Nephron progenitor cell (in vitro differentiated cells): ENCODE measurements at regions not wholly inside any gene's neighbourhood (a gene's known extent, or its start where the extent isn't known, plus 50 kb on each side); places are given as distances from the start of the nearest gene placed in this dataset.

Source experiments
- DNase-seq: peaks from one replicate; pipeline ENCODE4 v3.0.0; 2021
- H3K27ac Mint-ChIP-seq: 2 replicates; pipeline ENCODE4 v1.8.0; 2021; ENCODE audit warnings: mild to moderate bottlenecking, moderate library complexity, mixed read lengths
- H3K27me3 Mint-ChIP-seq: 2 replicates; pipeline ENCODE4 v1.8.0; 2021; ENCODE audit warnings: mild to moderate bottlenecking, low read depth, mixed read lengths; ENCODE audit not compliant: poor library complexity
- H3K36me3 Mint-ChIP-seq: 2 replicates; pipeline ENCODE4 v1.8.0; 2021; ENCODE audit warnings: low read depth, mixed read lengths
- H3K4me1 Mint-ChIP-seq: 2 replicates; pipeline ENCODE4 v1.8.0; 2021; ENCODE audit warnings: mixed read lengths
- H3K4me3 Mint-ChIP-seq: 2 replicates; pipeline ENCODE4 v1.8.0; 2021; ENCODE audit warnings: mild to moderate bottlenecking, moderate library complexity, mixed read lengths
- H3K9me3 Mint-ChIP-seq: 2 replicates; pipeline ENCODE4 v1.8.0; 2021; ENCODE audit warnings: mild to moderate bottlenecking, moderate library complexity, mixed read lengths
- TF ChIP-seq, protein P1 (sequence below): fragments of 200-600 bp; sonication (generic); IDR thresholded peaks from 2 replicates; pipeline ENCODE4 v1.5.0; 2021; ENCODE audit warnings: antibody characterized with exemption

DNA sequence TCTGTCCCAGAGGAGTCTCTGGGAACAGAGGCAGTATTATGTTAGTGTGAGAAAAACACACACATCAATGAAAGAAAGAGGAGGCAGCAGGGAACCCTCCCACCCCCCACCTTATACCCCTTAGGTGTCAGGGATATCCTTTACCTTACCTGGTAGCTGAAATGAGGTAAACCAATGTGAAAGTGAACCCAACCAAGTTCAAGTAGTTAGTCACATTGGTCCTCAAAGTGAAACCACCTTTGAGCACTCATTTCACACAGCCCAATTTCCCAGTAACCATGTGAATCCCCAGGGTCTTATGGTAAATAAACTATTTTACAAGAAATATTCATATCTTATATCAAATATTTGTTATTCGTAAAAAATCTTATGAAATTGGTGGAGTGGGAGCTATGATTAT, 377.8 kb downstream of the LRATD1 start:
- no peaks in the 10 kb centered on the region for H3K4me1 Mint-ChIP-seq
- H3K4me3 Mint-ChIP-seq: no peak overlapping the region
- peaks cover 6% of the 10 kb centered on the region for H3K27me3 Mint-ChIP-seq
- H3K27ac Mint-ChIP-seq: no peak overlapping the region
- DNase-seq: no peak
- H3K9me3 Mint-ChIP-seq: peaks cover 43% of the 10 kb centered on the region
- peaks cover 11% of the 10 kb centered on the region for H3K36me3 Mint-ChIP-seq
- TF ChIP-seq, protein P1, sequence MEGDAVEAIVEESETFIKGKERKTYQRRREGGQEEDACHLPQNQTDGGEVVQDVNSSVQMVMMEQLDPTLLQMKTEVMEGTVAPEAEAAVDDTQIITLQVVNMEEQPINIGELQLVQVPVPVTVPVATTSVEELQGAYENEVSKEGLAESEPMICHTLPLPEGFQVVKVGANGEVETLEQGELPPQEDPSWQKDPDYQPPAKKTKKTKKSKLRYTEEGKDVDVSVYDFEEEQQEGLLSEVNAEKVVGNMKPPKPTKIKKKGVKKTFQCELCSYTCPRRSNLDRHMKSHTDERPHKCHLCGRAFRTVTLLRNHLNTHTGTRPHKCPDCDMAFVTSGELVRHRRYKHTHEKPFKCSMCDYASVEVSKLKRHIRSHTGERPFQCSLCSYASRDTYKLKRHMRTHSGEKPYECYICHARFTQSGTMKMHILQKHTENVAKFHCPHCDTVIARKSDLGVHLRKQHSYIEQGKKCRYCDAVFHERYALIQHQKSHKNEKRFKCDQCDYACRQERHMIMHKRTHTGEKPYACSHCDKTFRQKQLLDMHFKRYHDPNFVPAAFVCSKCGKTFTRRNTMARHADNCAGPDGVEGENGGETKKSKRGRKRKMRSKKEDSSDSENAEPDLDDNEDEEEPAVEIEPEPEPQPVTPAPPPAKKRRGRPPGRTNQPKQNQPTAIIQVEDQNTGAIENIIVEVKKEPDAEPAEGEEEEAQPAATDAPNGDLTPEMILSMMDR: no peak

DNA sequence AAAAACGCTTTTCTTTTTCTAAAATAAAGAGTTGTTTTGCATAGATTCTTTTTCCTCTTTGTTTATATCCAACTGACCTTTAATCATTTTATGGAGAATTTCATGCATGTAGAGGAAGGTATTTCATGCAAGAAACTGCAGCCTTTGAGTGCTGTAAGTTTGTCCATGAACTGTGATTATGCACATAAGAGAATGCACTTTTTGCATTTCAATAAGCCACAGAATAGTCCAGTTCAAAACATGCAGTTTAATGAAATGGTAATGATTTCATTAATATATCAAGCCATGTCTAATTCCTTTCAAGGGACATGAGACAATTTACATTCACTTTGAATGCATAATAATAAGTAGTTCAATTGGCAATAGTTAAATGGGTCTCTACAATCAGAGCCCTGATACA, 386.3 kb downstream of the LRATD1 start:
- H3K27me3 Mint-ChIP-seq: peaks cover 6% of the 10 kb centered on the region

DNA sequence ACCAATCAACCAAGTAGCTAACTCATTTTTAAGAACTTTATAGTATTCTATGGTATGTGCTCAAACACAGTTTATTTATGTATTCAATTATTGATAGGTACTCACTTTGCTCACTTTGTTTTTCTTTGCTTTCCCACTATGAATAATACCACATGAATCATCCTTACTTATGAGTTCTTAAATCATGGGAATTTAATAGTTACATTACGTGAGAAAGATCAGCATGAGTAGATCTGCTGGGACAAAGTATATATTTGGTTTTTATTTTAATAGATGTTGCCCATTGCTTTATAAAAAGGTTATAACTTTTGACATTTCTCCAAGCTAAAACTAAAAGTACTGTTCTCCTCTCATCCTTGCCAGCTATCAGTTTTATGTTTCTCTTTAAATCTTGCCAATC, 390.7 kb downstream of the LRATD1 start:
- no peak overlapping the region for H3K27ac Mint-ChIP-seq
- no peaks in the 10 kb centered on the region for H3K4me1 Mint-ChIP-seq
- H3K4me3 Mint-ChIP-seq: no peak overlapping the region
- peaks cover 9% of the 10 kb centered on the region for H3K9me3 Mint-ChIP-seq
- no peaks in the 10 kb centered on the region for H3K36me3 Mint-ChIP-seq
- H3K27me3 Mint-ChIP-seq: peaks cover 6% of the 10 kb centered on the region
- no peak for DNase-seq
- TF ChIP-seq, protein P1: no peak

More for the DNA sequence above, 386.3 kb downstream of the LRATD1 start:
- Mint-ChIP-seq H3K4me3 (no peak overlapping the region), H3K27ac (no peak overlapping the region), H3K4me1 (no peaks in the 10 kb centered on the region), H3K36me3 (no peaks in the 10 kb centered on the region), H3K9me3 (peaks cover 24% of the 10 kb centered on the region)
- no peak for DNase-seq
- TF ChIP-seq, protein P1: no peak

DNA sequence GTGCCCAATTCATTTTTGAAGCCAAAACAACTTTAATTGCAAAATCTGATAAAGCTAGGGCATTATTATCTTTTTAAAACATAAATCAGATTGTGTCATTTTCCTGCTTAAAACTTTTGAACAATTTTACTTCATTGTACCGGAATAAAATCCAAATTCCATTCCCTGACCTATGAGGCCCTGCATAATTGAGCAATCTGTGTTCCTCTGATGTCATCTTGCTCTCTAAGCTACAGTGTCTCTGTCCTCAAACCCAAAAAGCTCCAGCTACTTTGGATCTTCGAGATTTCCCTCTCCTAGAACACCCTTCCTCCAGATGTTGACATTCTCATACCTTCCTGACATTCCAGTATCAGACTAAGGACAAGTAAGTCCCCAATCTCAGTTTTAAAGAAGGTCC, 395.9 kb downstream of the LRATD1 start:
- TF ChIP-seq, protein P1: no peak
- DNase-seq: no peak
- peaks cover 10% of the 10 kb centered on the region for H3K4me1 Mint-ChIP-seq
- H3K27ac Mint-ChIP-seq: no peak overlapping the region
- H3K36me3 Mint-ChIP-seq: no peaks in the 10 kb centered on the region
- H3K9me3 Mint-ChIP-seq: peaks cover 9% of the 10 kb centered on the region
- H3K27me3 Mint-ChIP-seq: peaks cover 1% of the 10 kb centered on the region
- H3K4me3 Mint-ChIP-seq: no peak overlapping the region

DNA sequence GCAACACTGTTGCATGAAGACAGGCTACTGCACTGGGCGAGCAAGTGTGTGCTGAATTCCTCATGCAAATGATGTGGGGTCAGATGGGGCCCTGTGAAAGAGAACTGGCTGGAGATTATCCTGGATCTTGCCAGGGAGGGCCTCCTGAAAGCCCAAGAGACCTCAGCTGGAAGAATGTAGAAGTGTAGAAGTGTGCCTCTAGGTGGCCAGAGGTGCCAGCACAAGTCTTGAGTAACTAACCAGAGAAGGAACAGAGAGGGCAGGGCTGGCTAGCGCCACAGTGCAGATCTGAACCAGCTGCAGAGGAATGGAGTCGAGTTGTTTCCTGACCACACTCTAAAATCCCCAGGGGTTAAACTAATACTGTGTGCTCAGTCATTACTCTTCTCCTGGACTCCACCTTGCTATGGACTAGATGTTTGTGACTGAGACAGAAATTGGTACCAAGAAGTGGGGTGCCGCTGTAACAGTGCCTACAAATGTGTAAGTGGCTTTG, 399.3 kb downstream of the LRATD1 start:
- H3K27ac Mint-ChIP-seq: no peak overlapping the region
- DNase-seq: no peak
- TF ChIP-seq, protein P1: no peak
- no peak overlapping the region for H3K4me3 Mint-ChIP-seq
- H3K9me3 Mint-ChIP-seq: no peaks in the 10 kb centered on the region
- no peaks in the 10 kb centered on the region for H3K36me3 Mint-ChIP-seq
- H3K4me1 Mint-ChIP-seq: peaks cover 10% of the 10 kb centered on the region
- peaks cover 4% of the 10 kb centered on the region for H3K27me3 Mint-ChIP-seq

DNA sequence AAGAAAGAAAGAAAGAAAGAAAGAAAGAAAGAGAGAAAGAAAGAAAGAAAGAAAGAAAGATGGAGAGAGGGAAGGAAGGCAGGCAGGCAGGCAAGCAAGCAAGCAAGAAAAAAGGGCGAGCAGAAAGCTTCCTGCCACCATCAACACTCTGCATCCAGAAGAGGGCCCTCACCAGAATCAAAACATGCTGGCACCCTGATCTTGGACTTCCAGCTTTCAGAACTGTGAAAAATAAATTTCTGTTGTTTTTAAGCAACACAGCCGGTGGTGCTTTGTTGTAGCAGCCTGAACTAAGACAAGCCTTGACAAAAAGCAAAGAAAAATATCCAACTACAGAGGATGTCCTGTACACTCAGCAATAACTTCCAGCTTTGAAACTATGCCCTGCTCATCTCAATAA, 401.7 kb downstream of the LRATD1 start:
- H3K4me3 Mint-ChIP-seq: no peak overlapping the region
- H3K27me3 Mint-ChIP-seq: peaks cover 4% of the 10 kb centered on the region
- peaks cover 21% of the 10 kb centered on the region for H3K4me1 Mint-ChIP-seq
- TF ChIP-seq, protein P1: no peak
- no peaks in the 10 kb centered on the region for H3K9me3 Mint-ChIP-seq
- H3K36me3 Mint-ChIP-seq: no peaks in the 10 kb centered on the region
- H3K27ac Mint-ChIP-seq: no peak overlapping the region
- no peak for DNase-seq
